Uterus (tissue), 2 donors: ENCODE measurements at regions not wholly inside any gene's neighbourhood (a gene's known extent, or its start where the extent isn't known, plus 50 kb on each side); places are given as distances from the start of the nearest gene placed in this dataset.

ENCODE experiments used
- CTCF ChIP-seq, 4 experiments: fragments of 200-600 bp in 2 of 4; fragments of 450-650 bp in 2 of 4; sonication (generic) in 2 of 4; IDR thresholded peaks; one replicate each; pipeline ENCODE4 v1.5.1; 2016 to 2019; ENCODE audit warnings: antibody characterized with exemption in 4 of 4, mild to moderate bottlenecking in 2 of 4, moderate library complexity in 1 of 4
- POLR2A ChIP-seq, 2 donors: fragments of 450-650 bp; IDR thresholded peaks; one replicate each; pipeline ENCODE4 v1.6.1; 2016; ENCODE audit warnings: antibody characterized with exemption in 2 of 2, mild to moderate bottlenecking in 1 of 2, moderate library complexity in 1 of 2

- no peak for TF ChIP-seq POLR2A (IDR thresholded peaks at IDR 0.05)
- TF ChIP-seq CTCF (IDR thresholded peaks at IDR 0.05), result no peak
Measured at GRCh38 chr4:15139599-15139998, 137.3 kb downstream of the CPEB2 start.
